ENCODE measurements at regions not wholly inside any gene's neighbourhood (a gene's known extent, or its start where the extent isn't known, plus 50 kb on each side); places are given as distances from the start of the nearest gene placed in this dataset.

DNA sequence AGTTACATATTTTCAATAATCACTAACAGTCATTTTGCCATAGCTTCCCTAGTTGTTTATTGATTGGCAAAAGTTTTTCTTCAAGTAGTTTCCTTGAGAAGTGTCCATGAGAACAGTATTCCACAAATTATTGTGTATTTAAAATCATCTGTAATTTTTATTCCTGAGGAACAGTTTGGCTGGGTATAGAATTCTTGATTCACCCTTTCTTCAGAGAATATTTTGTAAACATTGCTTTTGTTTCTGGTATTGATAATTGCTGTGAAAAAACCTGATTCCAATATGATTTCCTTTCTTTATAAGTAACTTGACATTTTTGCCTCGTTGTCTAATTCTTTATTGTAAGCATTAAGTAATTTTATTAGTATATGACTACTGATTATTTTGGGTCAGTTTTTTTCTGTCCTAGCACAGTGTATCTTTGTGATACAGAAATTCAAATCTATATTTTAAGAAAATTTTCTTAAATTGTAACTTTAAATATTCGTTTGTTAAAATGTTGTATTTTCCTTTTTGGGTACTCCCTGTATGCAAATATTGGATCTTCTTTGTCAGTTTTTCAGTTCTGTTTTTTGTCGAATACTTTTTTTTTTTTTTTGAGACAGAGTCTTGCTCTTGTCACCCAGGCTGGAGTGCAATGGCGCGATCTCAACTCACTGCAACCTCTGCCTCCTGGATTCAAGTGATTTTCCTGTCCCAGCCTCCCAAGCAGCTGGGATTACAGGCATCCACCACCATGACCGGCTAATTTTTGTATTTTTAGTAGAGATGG lies 162.0 kb upstream of the ATP2B1 start:
- TF ChIP-seq, protein P1, sequence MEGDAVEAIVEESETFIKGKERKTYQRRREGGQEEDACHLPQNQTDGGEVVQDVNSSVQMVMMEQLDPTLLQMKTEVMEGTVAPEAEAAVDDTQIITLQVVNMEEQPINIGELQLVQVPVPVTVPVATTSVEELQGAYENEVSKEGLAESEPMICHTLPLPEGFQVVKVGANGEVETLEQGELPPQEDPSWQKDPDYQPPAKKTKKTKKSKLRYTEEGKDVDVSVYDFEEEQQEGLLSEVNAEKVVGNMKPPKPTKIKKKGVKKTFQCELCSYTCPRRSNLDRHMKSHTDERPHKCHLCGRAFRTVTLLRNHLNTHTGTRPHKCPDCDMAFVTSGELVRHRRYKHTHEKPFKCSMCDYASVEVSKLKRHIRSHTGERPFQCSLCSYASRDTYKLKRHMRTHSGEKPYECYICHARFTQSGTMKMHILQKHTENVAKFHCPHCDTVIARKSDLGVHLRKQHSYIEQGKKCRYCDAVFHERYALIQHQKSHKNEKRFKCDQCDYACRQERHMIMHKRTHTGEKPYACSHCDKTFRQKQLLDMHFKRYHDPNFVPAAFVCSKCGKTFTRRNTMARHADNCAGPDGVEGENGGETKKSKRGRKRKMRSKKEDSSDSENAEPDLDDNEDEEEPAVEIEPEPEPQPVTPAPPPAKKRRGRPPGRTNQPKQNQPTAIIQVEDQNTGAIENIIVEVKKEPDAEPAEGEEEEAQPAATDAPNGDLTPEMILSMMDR (IDR thresholded peaks at IDR 0.05): no peak
- no peak for TF ChIP-seq POLR2A (IDR thresholded peaks at IDR 0.05)

Data from thyroid gland (tissue), 4 donors.